ENCODE measurements at regions not wholly inside any gene's neighbourhood (a gene's known extent, or its start where the extent isn't known, plus 50 kb on each side); places are given as distances from the start of the nearest gene placed in this dataset.
"Not testable (repeated sequence)": the region's sequence is repeated elsewhere in the genome, so short reads cannot be mapped to it uniquely, and the experiment has no call there.

- no peaks in the 10 kb centered on the region for H3K9me3 Mint-ChIP-seq (ENCODE audit: unreplicated experiment)
- intact Hi-C loops (cut with micrococcal nuclease; ENCODE audit: unreplicated experiment), result no loop called here
- H3K27ac Mint-ChIP-seq (ENCODE audit: unreplicated experiment), result no peak overlapping the region
- no peak overlapping the region for H3K4me3 Mint-ChIP-seq (ENCODE audit: unreplicated experiment)
- Histone ChIP-seq H3K36me3 (ENCODE audit: control insufficient read depth, insufficient read depth, low read length) (no peaks in the 10 kb centered on the region), H3K9me3 (no peaks in the 10 kb centered on the region), H3K27me3 (replicated peaks; ENCODE audit: control insufficient read depth, insufficient read depth, low read length) (no peaks in the 10 kb centered on the region), H3K4me3 (ENCODE audit: low read depth, low read length) (no peak overlapping the region), H3K4me1 (no peaks in the 10 kb centered on the region)
- no TSS peak for BruUV-seq (replicated peaks)
- TF ChIP-seq, protein P1, sequence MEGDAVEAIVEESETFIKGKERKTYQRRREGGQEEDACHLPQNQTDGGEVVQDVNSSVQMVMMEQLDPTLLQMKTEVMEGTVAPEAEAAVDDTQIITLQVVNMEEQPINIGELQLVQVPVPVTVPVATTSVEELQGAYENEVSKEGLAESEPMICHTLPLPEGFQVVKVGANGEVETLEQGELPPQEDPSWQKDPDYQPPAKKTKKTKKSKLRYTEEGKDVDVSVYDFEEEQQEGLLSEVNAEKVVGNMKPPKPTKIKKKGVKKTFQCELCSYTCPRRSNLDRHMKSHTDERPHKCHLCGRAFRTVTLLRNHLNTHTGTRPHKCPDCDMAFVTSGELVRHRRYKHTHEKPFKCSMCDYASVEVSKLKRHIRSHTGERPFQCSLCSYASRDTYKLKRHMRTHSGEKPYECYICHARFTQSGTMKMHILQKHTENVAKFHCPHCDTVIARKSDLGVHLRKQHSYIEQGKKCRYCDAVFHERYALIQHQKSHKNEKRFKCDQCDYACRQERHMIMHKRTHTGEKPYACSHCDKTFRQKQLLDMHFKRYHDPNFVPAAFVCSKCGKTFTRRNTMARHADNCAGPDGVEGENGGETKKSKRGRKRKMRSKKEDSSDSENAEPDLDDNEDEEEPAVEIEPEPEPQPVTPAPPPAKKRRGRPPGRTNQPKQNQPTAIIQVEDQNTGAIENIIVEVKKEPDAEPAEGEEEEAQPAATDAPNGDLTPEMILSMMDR (IDR thresholded peaks at IDR 0.05; ENCODE audit: insufficient read depth in 1 of 2, low read depth in 1 of 2, low read length in 1 of 2, severe bottlenecking in 1 of 2, unreplicated experiment in 1 of 2), result no peak
- ChIA-PET POLR2A (no interaction called here), CTCF (interaction anchor here (0.6 kb wide), 1 partner anchor 892 kb away, joined by 3 read pairs; no protein-coding TSS in a partner anchor)
- no peak for DNase-seq
- H3K27me3 Mint-ChIP-seq (ENCODE audit: insufficient read depth, unreplicated experiment), result peaks cover 12% of the 10 kb centered on the region
- no peaks in the 10 kb centered on the region for H3K4me1 Mint-ChIP-seq (ENCODE audit: low read depth, unreplicated experiment)
- H3K36me3 Mint-ChIP-seq (ENCODE audit: insufficient read depth, unreplicated experiment), result no peaks in the 10 kb centered on the region
Measured at GRCh38 chr7:85897967-85898366, 711.1 kb upstream of the SEMA3D start.

GRCh38 chr7:85896531-85896930 is 709.7 kb upstream of the SEMA3D start:
- no peaks in the 10 kb centered on the region for H3K27me3 ChIP-seq (replicated peaks; ENCODE audit: control insufficient read depth, insufficient read depth, low read length)
- intact Hi-C loops (cut with micrococcal nuclease; ENCODE audit: unreplicated experiment), result no loop called here
- no peak for DNase-seq
- H3K4me3 ChIP-seq (ENCODE audit: low read depth, low read length), result no peak overlapping the region
- Mint-ChIP-seq H3K4me1 (ENCODE audit: low read depth, unreplicated experiment) (no peaks in the 10 kb centered on the region), H3K36me3 (ENCODE audit: insufficient read depth, unreplicated experiment) (no peaks in the 10 kb centered on the region), H3K9me3 (ENCODE audit: unreplicated experiment) (no peaks in the 10 kb centered on the region), H3K4me3 (ENCODE audit: unreplicated experiment) (no peak overlapping the region), H3K27me3 (ENCODE audit: insufficient read depth, unreplicated experiment) (peaks cover 12% of the 10 kb centered on the region), H3K27ac (ENCODE audit: unreplicated experiment) (no peak overlapping the region)
- ChIA-PET CTCF (no interaction called here), POLR2A (no interaction called here)
- TF ChIP-seq, protein P1 (IDR thresholded peaks at IDR 0.05; ENCODE audit: insufficient read depth in 1 of 2, low read depth in 1 of 2, low read length in 1 of 2, severe bottlenecking in 1 of 2, unreplicated experiment in 1 of 2), result no peak
- H3K4me1 ChIP-seq, result no peaks in the 10 kb centered on the region
- no TSS peak for BruUV-seq (replicated peaks)
- H3K9me3 ChIP-seq, result no peaks in the 10 kb centered on the region
- no peaks in the 10 kb centered on the region for H3K36me3 ChIP-seq (ENCODE audit: control insufficient read depth, insufficient read depth, low read length)

DNA sequence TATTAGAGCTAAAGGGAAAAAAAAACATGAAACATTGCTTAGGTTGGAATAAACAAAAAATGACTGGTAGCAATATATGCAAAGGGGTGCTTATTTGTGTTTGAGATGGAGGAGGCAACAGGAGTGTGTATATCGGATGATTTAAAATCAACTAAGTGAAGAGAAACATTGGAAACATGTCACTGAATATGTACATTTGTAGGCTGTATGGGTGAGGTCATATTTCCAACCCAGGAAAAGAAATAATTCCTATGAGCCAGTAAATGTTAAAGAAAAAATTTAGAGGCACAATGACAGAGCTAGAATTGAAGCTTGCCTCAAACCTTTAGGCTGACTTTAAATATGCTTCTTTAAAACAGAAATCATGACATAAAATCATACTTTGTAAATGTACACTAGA is 709.0 kb upstream of the SEMA3D start:
- Histone ChIP-seq H3K36me3 (ENCODE audit: control insufficient read depth, insufficient read depth, low read length) (no peaks in the 10 kb centered on the region), H3K27me3 (replicated peaks; ENCODE audit: control insufficient read depth, insufficient read depth, low read length) (no peaks in the 10 kb centered on the region), H3K4me3 (ENCODE audit: low read depth, low read length) (no peak overlapping the region), H3K9me3 (no peaks in the 10 kb centered on the region), H3K4me1 (no peaks in the 10 kb centered on the region)
- H3K36me3 Mint-ChIP-seq (ENCODE audit: insufficient read depth, unreplicated experiment), result no peaks in the 10 kb centered on the region
- BruUV-seq (replicated peaks), result no TSS peak
- intact Hi-C loops (cut with micrococcal nuclease; ENCODE audit: unreplicated experiment), result no loop called here
- no peak for DNase-seq
- POLR2A ChIA-PET, result no interaction called here
- H3K27ac Mint-ChIP-seq (ENCODE audit: unreplicated experiment), result no peak overlapping the region
- H3K9me3 Mint-ChIP-seq (ENCODE audit: unreplicated experiment), result no peaks in the 10 kb centered on the region
- H3K4me3 Mint-ChIP-seq (ENCODE audit: unreplicated experiment), result no peak overlapping the region
- H3K4me1 Mint-ChIP-seq (ENCODE audit: low read depth, unreplicated experiment), result no peaks in the 10 kb centered on the region
- CTCF ChIA-PET, result no interaction called here
- TF ChIP-seq, protein P1 (IDR thresholded peaks at IDR 0.05; ENCODE audit: insufficient read depth in 1 of 2, low read depth in 1 of 2, low read length in 1 of 2, severe bottlenecking in 1 of 2, unreplicated experiment in 1 of 2), result no peak
- H3K27me3 Mint-ChIP-seq (ENCODE audit: insufficient read depth, unreplicated experiment), result peaks cover 12% of the 10 kb centered on the region

DNA sequence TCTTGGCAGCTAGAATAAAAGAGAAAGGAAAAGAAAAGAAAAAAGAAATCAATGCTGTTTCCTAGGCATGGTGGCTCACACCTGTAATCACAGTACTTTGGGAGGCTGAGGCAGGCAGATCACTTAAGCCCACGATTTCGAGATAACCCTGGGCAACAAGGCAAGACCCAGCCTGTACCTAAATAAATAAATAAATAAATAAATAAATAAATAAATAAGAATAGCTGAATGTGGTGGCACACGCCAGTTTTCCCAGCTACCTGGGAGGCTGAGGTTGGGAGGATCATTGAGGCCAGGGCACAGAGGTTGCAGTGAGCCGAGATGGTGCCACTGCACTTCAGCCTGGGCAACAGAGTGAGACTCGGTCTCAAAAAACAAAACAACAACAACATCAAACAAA is 705.0 kb upstream of the SEMA3D start:
- BruUV-seq (replicated peaks); H3K4me1 ChIP-seq; H3K4me3 ChIP-seq (ENCODE audit: low read depth, low read length); H3K27me3 Mint-ChIP-seq (ENCODE audit: insufficient read depth, unreplicated experiment); CTCF ChIA-PET; POLR2A ChIA-PET; H3K9me3 ChIP-seq; H3K36me3 ChIP-seq (ENCODE audit: control insufficient read depth, insufficient read depth, low read length); H3K27ac Mint-ChIP-seq (ENCODE audit: unreplicated experiment); H3K9me3 Mint-ChIP-seq (ENCODE audit: unreplicated experiment); H3K36me3 Mint-ChIP-seq (ENCODE audit: insufficient read depth, unreplicated experiment); H3K4me3 Mint-ChIP-seq (ENCODE audit: unreplicated experiment); DNase-seq; H3K27me3 ChIP-seq (replicated peaks; ENCODE audit: control insufficient read depth, insufficient read depth, low read length); H3K4me1 Mint-ChIP-seq (ENCODE audit: low read depth, unreplicated experiment): not testable (repeated sequence)
- intact Hi-C loops (cut with micrococcal nuclease; ENCODE audit: unreplicated experiment), result loop anchor here (2.0 kb wide), 1 partner anchor 257 kb away; no protein-coding TSS in a partner anchor

Data from Caco-2 (cell line).